B cell (primary cell): ENCODE measurements at regions not wholly inside any gene's neighbourhood (a gene's known extent, or its start where the extent isn't known, plus 50 kb on each side); places are given as distances from the start of the nearest gene placed in this dataset.

Experiments
- ATAC-seq: fragments of 200-7000 bp; cut with Tn5 transposase; one replicate; pipeline ENCODE4 v1.10.0; 2021; ENCODE audit warnings: low read depth, mild to moderate bottlenecking, moderate number of reproducible peaks, moderate library complexity
- CTCF ChIA-PET: fragments of 350-600 bp; sonication (Branson Sonifier 250); formaldehyde crosslinking; loops from one replicate; lab custom pipeline; 2021; ENCODE audit warnings: antibody characterized with exemption, inconsistent platforms; lab: Charles Lee
- POLR2A ChIA-PET: fragments of 350-600 bp; sonication (Branson Sonifier 250); formaldehyde crosslinking; loops from one replicate; lab custom pipeline; 2021; ENCODE audit warnings: antibody characterized with exemption; lab: Charles Lee
- DNase-seq: peaks from one replicate; pipeline ENCODE4 v3.0.0; 2013
- H2AFZ ChIP-seq: 2 replicates; pipeline ENCODE4 v1.6.1; 2012; ENCODE audit warnings: mild to moderate bottlenecking, low read depth, low read length; ENCODE audit not compliant: insufficient read depth, poor library complexity, severe bottlenecking
- H3K27ac ChIP-seq, 2 donors: 1 replicate in 1 of 2; 2 replicates in 1 of 2; pipeline ENCODE4 v1.5.1; 2012 to 2013; ENCODE audit warnings: low read length in 2 of 2, mild to moderate bottlenecking in 2 of 2, moderate library complexity in 1 of 2
- H3K27me3 ChIP-seq, 4 experiments: fragments of 200-600 bp in 1 of 4; sonication (generic) in 1 of 4; replicated peaks in 1 of 4; 1 replicate in 2 of 4; 2 replicates in 2 of 4; pipeline versions ENCODE4 v1.6.1 to v1.7.0; 2013 to 2016; ENCODE audit warnings: low read length in 3 of 4, mild to moderate bottlenecking in 2 of 4, mixed read lengths in 1 of 4, moderate library complexity in 1 of 4; ENCODE audit not compliant: insufficient read depth in 4 of 4, control insufficient read depth in 3 of 4; ENCODE audit errors: control extremely low read depth in 1 of 4
- H3K36me3 ChIP-seq, 2 experiments: replicated peaks in 1 of 2; 1 replicate in 1 of 2; 2 replicates in 1 of 2; pipeline versions ENCODE4 v1.6.1 to v1.7.1; 2013; ENCODE audit warnings: low read length in 1 of 2; ENCODE audit not compliant: insufficient read depth in 2 of 2, control insufficient read depth in 1 of 2; ENCODE audit errors: control extremely low read depth in 1 of 2, extremely low read depth in 1 of 2
- H3K4me1 ChIP-seq, 2 donors: fragments of 200-600 bp in 1 of 2; sonication (generic) in 1 of 2; 1 replicate in 1 of 2; 2 replicates in 1 of 2; pipeline versions ENCODE4 v1.5.1 to v1.6.1; 2013 to 2017; ENCODE audit warnings: low read length in 2 of 2; ENCODE audit not compliant: control insufficient read depth in 2 of 2, insufficient read depth in 2 of 2
- H3K4me2 ChIP-seq: replicated peaks from 2 replicates; pipeline ENCODE3; 2012; ENCODE audit warnings: mild to moderate bottlenecking, low read depth, low read length; ENCODE audit not compliant: poor library complexity, severe bottlenecking
- H3K4me3 ChIP-seq, 5 experiments: fragments of 200-600 bp in 1 of 5; sonication (generic) in 1 of 5; 1 replicate in 3 of 5; 2 replicates in 2 of 5; pipeline versions ENCODE4 v1.5.1 to v1.7.0; 2011 to 2016; ENCODE audit warnings: low read length in 4 of 5, mild to moderate bottlenecking in 4 of 5, low read depth in 2 of 5, control low read depth in 1 of 5, moderate library complexity in 1 of 5; ENCODE audit not compliant: insufficient read depth in 1 of 5; ENCODE audit errors: control extremely low read depth in 1 of 5, extremely low read depth in 1 of 5
- H3K79me2 ChIP-seq: fragments of 200-600 bp; sonication (generic); one replicate; pipeline ENCODE4 v1.6.0; 2016; ENCODE audit warnings: low read length; ENCODE audit not compliant: control insufficient read depth, insufficient read depth
- H3K9ac ChIP-seq: fragments of 200-600 bp; sonication (generic); 2 replicates; pipeline ENCODE4 v1.6.1; 2017; ENCODE audit warnings: mild to moderate bottlenecking, low read length, moderate library complexity
- H3K9me3 ChIP-seq, 3 donors: one replicate each; pipeline versions ENCODE4 v1.6.1 to v1.7.1; 2013; ENCODE audit warnings: low read length in 2 of 3; ENCODE audit not compliant: control insufficient read depth in 2 of 3, insufficient read depth in 1 of 3; ENCODE audit errors: control extremely low read depth in 1 of 3
- H4K20me1 ChIP-seq: 2 replicates; pipeline ENCODE4 v1.6.0; 2012; ENCODE audit warnings: mild to moderate bottlenecking, low read length; ENCODE audit not compliant: insufficient read depth, control insufficient read depth, poor library complexity, severe bottlenecking
- H3K27ac Mint-ChIP-seq: one replicate; pipeline ENCODE4 v1.8.0; 2021; ENCODE audit warnings: mixed read lengths
- H3K27me3 Mint-ChIP-seq: one replicate; pipeline ENCODE4 v1.8.0; 2021; ENCODE audit warnings: mixed read lengths
- H3K4me1 Mint-ChIP-seq: one replicate; pipeline ENCODE4 v1.8.0; 2021; ENCODE audit warnings: mixed read lengths
- H3K4me3 Mint-ChIP-seq: one replicate; pipeline ENCODE4 v1.8.0; 2021; ENCODE audit warnings: mixed read lengths
- H3K9me3 Mint-ChIP-seq: one replicate; pipeline ENCODE4 v1.8.0; 2022; ENCODE audit warnings: mixed read lengths; ENCODE audit not compliant: insufficient read depth
- EZH2 ChIP-seq: IDR thresholded peaks from 2 replicates; pipeline ENCODE4 v1.6.1; 2012; ENCODE audit warnings: borderline replicate concordance, low read depth, mild to moderate bottlenecking, moderate library complexity, low read length; ENCODE audit not compliant: insufficient read depth, poor library complexity, severe bottlenecking
- WGBS: methylation state at CpG from one replicate; pipeline ENCODE4 v1.1.5; 2013; ENCODE audit warnings: missing lambda C conversion rate; ENCODE audit not compliant: insufficient coverage; 5-methylcytosine and 5-hydroxymethylcytosine counted together
- intact Hi-C: fragments of 100-400 bp; cut with micrococcal nuclease; formaldehyde crosslinking; loops from one replicate; pipeline ENCODE4 v1.10.0; 2022
- TF ChIP-seq, protein P1 (sequence below): fragments of 200-600 bp; IDR thresholded peaks from one replicate; pipeline ENCODE4 v1.8.0; 2022; ENCODE audit warnings: antibody characterized with exemption, mild to moderate bottlenecking

DNA sequence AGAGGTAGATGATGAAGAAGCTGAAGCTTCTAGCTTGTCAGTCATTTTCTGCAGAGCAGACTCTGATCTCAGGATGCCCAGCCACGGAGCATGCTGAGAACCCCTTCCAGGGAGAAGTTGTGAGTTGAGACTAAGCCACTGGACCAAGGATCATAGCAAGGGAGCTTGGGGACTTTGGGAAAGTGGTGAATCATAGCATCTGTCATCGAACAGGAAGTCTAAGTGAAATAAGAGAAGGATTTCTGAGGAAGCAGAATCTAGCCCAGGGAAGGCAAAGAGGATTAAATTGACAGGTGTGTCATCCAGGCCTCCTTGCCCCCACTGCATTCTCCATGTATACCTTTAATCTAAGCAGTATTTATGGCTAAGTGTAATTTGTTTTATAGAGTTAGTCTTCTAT, 71.8 kb upstream of the TMEM108 start:
- Mint-ChIP-seq H3K27ac (no peak overlapping the region), H3K4me3 (no peak overlapping the region), H3K9me3 (no peaks in the 10 kb centered on the region), H3K27me3 (peaks cover 4% of the 10 kb centered on the region), H3K4me1 (no peaks in the 10 kb centered on the region)
- H3K79me2 ChIP-seq: no peaks in the 10 kb centered on the region
- intact Hi-C loops: no loop called here
- H3K9ac ChIP-seq: no peak overlapping the region
- no peak overlapping the region for H3K27ac ChIP-seq
- no peak for ATAC-seq
- no peaks in the 10 kb centered on the region for H4K20me1 ChIP-seq
- no peak for DNase-seq
- WGBS: 68% methylated on average over 2 of the region's 2 CpGs
- H2AFZ ChIP-seq: no peak overlapping the region
- H3K9me3 ChIP-seq: no peaks in the 10 kb centered on the region
- TF ChIP-seq EZH2: no peak
- TF ChIP-seq, protein P1, sequence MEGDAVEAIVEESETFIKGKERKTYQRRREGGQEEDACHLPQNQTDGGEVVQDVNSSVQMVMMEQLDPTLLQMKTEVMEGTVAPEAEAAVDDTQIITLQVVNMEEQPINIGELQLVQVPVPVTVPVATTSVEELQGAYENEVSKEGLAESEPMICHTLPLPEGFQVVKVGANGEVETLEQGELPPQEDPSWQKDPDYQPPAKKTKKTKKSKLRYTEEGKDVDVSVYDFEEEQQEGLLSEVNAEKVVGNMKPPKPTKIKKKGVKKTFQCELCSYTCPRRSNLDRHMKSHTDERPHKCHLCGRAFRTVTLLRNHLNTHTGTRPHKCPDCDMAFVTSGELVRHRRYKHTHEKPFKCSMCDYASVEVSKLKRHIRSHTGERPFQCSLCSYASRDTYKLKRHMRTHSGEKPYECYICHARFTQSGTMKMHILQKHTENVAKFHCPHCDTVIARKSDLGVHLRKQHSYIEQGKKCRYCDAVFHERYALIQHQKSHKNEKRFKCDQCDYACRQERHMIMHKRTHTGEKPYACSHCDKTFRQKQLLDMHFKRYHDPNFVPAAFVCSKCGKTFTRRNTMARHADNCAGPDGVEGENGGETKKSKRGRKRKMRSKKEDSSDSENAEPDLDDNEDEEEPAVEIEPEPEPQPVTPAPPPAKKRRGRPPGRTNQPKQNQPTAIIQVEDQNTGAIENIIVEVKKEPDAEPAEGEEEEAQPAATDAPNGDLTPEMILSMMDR: no peak
- no peaks in the 10 kb centered on the region for H3K27me3 ChIP-seq
- H3K4me1 ChIP-seq: no peaks in the 10 kb centered on the region
- no peak overlapping the region for H3K4me2 ChIP-seq
- no peaks in the 10 kb centered on the region for H3K36me3 ChIP-seq
- CTCF ChIA-PET: no interaction called here
- POLR2A ChIA-PET: no interaction called here
- no peak overlapping the region for H3K4me3 ChIP-seq

DNA sequence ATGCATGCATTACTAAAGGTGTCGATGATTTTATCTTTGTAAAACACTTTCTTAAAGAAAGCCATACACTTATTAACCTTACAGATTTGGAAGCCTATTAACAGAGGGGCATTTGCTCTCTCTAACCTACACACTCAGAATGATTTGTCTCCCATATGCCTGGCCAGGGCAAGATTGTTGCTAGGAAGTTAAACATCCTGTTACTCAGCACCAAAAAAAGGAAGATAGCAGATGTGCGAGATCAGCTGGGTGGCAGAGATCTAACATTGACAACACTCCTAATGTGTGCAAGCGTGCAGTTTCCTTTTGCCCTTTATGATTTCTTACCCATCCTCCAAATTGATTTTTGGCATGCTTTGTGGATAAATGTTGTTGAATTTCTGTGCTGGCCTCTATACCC, 73.9 kb upstream of the TMEM108 start:
- H3K4me3 ChIP-seq: no peak overlapping the region
- POLR2A ChIA-PET: no interaction called here
- no CpG with 5 or more reads among the region's 3 CpGs for WGBS
- Mint-ChIP-seq H3K27ac (no peak overlapping the region), H3K4me1 (no peaks in the 10 kb centered on the region), H3K9me3 (no peaks in the 10 kb centered on the region), H3K27me3 (peaks cover 5% of the 10 kb centered on the region), H3K4me3 (no peak overlapping the region)
- H2AFZ ChIP-seq: no peak overlapping the region
- H3K27me3 ChIP-seq: no peaks in the 10 kb centered on the region
- no peaks in the 10 kb centered on the region for H3K9me3 ChIP-seq
- no peak overlapping the region for H3K4me2 ChIP-seq
- H4K20me1 ChIP-seq: no peaks in the 10 kb centered on the region
- H3K4me1 ChIP-seq: no peaks in the 10 kb centered on the region
- no peaks in the 10 kb centered on the region for H3K79me2 ChIP-seq
- CTCF ChIA-PET: no interaction called here
- no peak overlapping the region for H3K27ac ChIP-seq
- no peak overlapping the region for H3K9ac ChIP-seq
- DNase-seq (no peak), ATAC-seq (no peak)
- TF ChIP-seq, protein P1: no peak
- TF ChIP-seq EZH2: no peak
- intact Hi-C loops: no loop called here
- no peaks in the 10 kb centered on the region for H3K36me3 ChIP-seq
